GM13977 (cell line): ENCODE measurements at regions not wholly inside any gene's neighbourhood (a gene's known extent, or its start where the extent isn't known, plus 50 kb on each side); places are given as distances from the start of the nearest gene placed in this dataset.

Source experiments
- DNase-seq: peaks from one replicate; pipeline ENCODE4 v3.0.0; 2012; ENCODE audit warnings: low spot score
- in situ Hi-C: fragments of 300-500 bp; cut with MboI; formaldehyde crosslinking; loops from one replicate; pipeline ENCODE4 v1.12.0; 2022; ENCODE audit warnings: low sequenced_read_pairs, low pct_unique_long_range_greater_than_20kb, mixed read lengths, inconsistent platforms; ENCODE audit not compliant: unreplicated experiment
- TF ChIP-seq, protein P1 (sequence below): IDR thresholded peaks from 2 replicates; pipeline ENCODE4 v1.5.1; 2012; ENCODE audit warnings: mild to moderate bottlenecking, control low read depth; ENCODE audit not compliant: insufficient read depth; ENCODE audit errors: extremely low read depth, missing control alignments

DNA sequence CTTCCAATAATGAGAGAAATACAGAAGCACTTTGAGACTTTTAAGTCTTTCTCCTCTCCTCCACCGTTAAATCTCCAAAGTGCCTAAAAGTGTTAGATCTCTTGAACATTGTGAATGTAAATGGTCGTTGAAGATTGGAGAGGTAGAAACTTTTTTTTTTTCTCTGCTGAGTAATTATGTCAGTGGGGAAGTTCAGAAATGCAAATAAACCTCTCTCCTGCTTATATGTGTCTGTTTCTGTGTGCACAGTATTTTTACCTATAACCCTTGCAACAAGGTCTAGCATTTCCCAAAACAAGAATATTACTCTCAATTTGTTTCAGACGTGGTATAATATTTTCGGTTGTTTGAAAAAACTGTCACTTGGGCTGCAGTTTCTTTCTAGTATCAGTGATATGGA lies 833.6 kb upstream of the CDH8 start:
- peak; percentile 4 for DNase-seq
- in situ Hi-C loops, result no loop called here
- TF ChIP-seq, protein P1, sequence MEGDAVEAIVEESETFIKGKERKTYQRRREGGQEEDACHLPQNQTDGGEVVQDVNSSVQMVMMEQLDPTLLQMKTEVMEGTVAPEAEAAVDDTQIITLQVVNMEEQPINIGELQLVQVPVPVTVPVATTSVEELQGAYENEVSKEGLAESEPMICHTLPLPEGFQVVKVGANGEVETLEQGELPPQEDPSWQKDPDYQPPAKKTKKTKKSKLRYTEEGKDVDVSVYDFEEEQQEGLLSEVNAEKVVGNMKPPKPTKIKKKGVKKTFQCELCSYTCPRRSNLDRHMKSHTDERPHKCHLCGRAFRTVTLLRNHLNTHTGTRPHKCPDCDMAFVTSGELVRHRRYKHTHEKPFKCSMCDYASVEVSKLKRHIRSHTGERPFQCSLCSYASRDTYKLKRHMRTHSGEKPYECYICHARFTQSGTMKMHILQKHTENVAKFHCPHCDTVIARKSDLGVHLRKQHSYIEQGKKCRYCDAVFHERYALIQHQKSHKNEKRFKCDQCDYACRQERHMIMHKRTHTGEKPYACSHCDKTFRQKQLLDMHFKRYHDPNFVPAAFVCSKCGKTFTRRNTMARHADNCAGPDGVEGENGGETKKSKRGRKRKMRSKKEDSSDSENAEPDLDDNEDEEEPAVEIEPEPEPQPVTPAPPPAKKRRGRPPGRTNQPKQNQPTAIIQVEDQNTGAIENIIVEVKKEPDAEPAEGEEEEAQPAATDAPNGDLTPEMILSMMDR, result no peak

DNA sequence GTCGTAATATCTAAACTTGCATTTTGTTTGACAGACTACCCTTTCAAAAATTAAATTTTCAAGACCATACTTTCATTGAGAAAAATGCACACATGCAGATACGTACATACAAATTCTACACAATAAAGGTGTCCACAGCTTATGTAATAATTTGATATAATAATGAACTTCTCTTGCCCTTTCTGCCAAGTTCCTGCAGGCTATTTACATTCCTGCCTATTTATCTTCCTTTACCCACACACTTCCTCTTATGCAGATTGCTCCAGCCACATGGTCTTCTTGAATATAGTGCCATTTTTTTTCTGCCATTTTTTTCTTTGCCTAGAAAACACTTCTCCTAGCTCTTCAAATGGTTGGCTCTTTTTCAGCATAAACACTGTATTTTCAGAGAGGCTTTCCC lies 826.9 kb upstream of the CDH8 start:
- TF ChIP-seq, protein P1, result no peak
- in situ Hi-C loops, result no loop called here
- DNase-seq, result no peak

DNA sequence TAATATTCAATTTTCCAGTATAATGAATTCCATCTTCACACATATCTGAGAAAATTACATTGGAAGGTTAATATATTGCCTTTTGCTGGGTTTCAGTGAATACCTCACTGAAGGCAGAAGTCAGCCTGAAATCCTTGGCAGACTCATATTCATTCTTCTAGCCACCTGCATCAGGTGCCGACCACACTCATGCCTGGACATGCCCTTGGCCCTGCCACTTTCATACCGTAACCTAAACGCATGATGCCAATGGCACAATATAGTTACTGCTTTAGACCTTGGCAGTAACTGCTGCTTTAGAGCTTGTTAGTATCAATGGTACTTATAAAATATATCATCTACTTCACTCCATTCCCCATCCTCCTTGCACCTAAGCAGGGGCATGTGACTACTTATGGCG lies 817.6 kb upstream of the CDH8 start:
- TF ChIP-seq, protein P1, result no peak
- DNase-seq, result no peak
- in situ Hi-C loops, result no loop called here

DNA sequence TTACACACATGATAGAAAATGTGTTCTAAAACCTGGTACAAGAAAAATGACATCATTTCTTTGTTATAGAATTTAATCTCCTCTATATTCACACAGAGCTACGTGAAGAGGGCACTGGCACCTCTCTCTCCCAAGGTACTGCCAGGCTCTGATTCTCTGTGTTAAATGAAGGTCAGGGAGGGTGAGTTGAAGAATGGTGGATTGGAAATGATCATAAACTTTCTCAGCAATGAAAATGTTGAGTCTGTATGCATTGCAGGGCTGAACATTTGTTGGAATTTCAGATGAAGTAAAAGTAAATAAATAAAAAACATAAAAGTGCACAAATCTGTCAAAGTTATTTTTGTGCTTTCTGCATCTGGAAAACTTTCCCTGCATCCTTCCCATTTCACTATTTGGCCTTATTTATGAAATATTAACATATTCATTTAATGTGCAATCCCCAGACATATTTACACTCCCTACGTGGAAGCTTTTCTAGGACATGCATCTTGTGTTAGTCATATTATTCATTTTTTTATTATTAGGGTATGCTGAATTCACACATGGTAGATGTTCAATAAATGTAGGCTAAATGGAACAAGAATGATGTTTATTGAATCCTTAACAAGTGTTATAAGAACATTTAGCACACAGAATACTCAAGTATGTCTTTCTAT lies 810.3 kb upstream of the CDH8 start:
- in situ Hi-C loops, result no loop called here
- TF ChIP-seq, protein P1, result no peak
- no peak for DNase-seq

DNA sequence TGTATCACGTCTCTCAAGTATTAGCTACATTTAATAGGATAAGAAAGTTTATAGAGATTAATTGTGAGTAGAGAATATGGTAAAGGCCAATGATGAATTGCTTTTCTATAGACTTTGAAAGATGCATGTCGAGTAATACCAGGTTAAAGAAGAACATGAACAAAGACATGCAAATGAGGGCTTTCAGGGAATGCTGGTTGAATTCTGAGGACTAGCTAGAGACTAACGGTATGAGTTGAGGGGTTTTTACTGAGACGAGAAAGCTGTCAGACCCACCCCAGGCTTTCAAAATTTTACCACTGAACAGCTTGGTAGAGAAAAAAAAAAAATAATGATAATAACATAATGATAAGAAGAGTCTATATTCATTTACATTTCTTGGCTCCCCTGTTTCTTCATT lies 796.0 kb upstream of the CDH8 start:
- in situ Hi-C loops, result no loop called here
- no peak for DNase-seq
- TF ChIP-seq, protein P1, result no peak

DNA sequence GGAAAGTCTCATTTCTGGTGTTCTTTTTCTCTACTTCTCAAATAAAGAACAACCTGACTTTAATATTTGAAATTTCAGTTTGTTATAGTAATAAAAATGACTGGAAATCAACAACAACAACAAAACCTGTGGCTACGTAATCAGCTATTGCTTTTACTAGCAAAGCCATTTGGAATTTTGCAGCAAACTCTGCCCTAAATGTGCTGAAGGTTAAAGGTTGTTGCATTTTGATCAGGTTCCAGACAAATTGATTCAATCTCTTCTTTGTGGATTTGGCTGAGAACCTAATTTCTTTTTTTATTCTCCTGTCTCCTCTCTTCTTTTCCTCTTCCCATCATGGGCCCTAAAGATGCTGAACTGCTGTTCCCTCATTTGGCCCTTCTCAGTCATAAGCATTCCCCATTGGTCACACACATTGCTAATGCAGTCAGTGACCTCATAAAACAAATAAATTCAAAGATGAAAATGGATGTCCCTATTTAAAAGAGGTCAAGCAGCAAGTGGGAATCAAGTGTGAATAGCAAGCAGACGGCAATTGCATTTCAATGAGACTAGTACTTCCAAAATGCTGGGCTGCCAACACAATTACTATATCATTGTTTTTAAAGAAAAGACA lies 795.1 kb upstream of the CDH8 start:
- no peak for DNase-seq
- in situ Hi-C loops, result no loop called here
- TF ChIP-seq, protein P1, result no peak
